GM23248 (cell line): ENCODE measurements at regions not wholly inside any gene's neighbourhood (a gene's known extent, or its start where the extent isn't known, plus 50 kb on each side); places are given as distances from the start of the nearest gene placed in this dataset.

Source experiments
- DNase-seq: peaks from one replicate; pipeline ENCODE4 v3.0.0-alpha.2; 2015
- H2AFZ ChIP-seq: fragments of 200-600 bp; sonication (generic); 2 replicates; pipeline ENCODE4 v1.6.1; 2016; ENCODE audit warnings: antibody characterized with exemption
- H3F3A ChIP-seq: fragments of 200-600 bp; sonication (generic); 2 replicates; pipeline ENCODE4 v1.6.1; 2016; ENCODE audit warnings: mild to moderate bottlenecking, antibody characterized with exemption, mixed run types; ENCODE audit not compliant: insufficient read depth
- H3K27ac ChIP-seq: fragments of 200-600 bp; sonication (generic); 2 replicates; pipeline ENCODE4 v1.5.1; 2016; ENCODE audit warnings: mild to moderate bottlenecking
- H3K27me3 ChIP-seq: fragments of 200-600 bp; sonication (generic); replicated peaks from 2 replicates; pipeline ENCODE4 v1.6.1; 2016; ENCODE audit warnings: mild to moderate bottlenecking; ENCODE audit not compliant: insufficient read depth
- H3K36me3 ChIP-seq: fragments of 200-600 bp; sonication (generic); 2 replicates; pipeline ENCODE4 v1.6.1; 2016; ENCODE audit warnings: low read depth, mild to moderate bottlenecking
- H3K4me1 ChIP-seq: fragments of 200-600 bp; sonication (generic); 2 replicates; pipeline ENCODE4 v1.6.1; 2016; ENCODE audit warnings: mild to moderate bottlenecking; ENCODE audit not compliant: insufficient read depth
- H3K4me2 ChIP-seq: fragments of 200-600 bp; sonication (generic); one replicate; pipeline ENCODE4 v1.6.1; 2016; ENCODE audit warnings: mild to moderate bottlenecking; ENCODE audit not compliant: unreplicated experiment
- H3K4me3 ChIP-seq: fragments of 200-600 bp; sonication (generic); 2 replicates; pipeline ENCODE4 v1.5.1; 2016; ENCODE audit warnings: mild to moderate bottlenecking
- H3K79me2 ChIP-seq: fragments of 200-600 bp; sonication (generic); 2 replicates; pipeline ENCODE4 v1.6.1; 2016; ENCODE audit warnings: mild to moderate bottlenecking; ENCODE audit not compliant: insufficient read depth
- H3K9ac ChIP-seq: fragments of 200-600 bp; sonication (generic); 2 replicates; pipeline ENCODE4 v1.6.1; 2016; ENCODE audit warnings: mild to moderate bottlenecking
- H3K9me2 ChIP-seq: fragments of 200-600 bp; sonication (generic); 2 replicates; pipeline ENCODE4 v1.6.1; 2016; ENCODE audit warnings: mixed run types, mild to moderate bottlenecking, moderate library complexity; ENCODE audit not compliant: insufficient read depth
- H3K9me3 ChIP-seq: fragments of 200-600 bp; sonication (generic); one replicate; pipeline ENCODE4 v1.6.1; 2017; ENCODE audit warnings: low read depth
- H4K20me1 ChIP-seq: fragments of 200-600 bp; sonication (generic); 2 replicates; pipeline ENCODE4 v1.6.0; 2016; ENCODE audit not compliant: insufficient read depth
- EZH2 ChIP-seq: fragments of 200-600 bp; sonication (generic); IDR thresholded peaks from 2 replicates; pipeline ENCODE4 v1.6.1; 2018; ENCODE audit warnings: antibody characterized with exemption, mild to moderate bottlenecking; ENCODE audit not compliant: insufficient read depth, poor library complexity, severe bottlenecking
- EZH2phosphoT487 ChIP-seq: fragments of 200-600 bp; sonication (generic); IDR thresholded peaks from 2 replicates; pipeline ENCODE4 v1.6.1; 2018; ENCODE audit warnings: antibody characterized with exemption, moderate library complexity, mild to moderate bottlenecking, low read depth; ENCODE audit not compliant: insufficient read depth
- WGBS, 2 experiments: methylation state at CpG; one replicate each; pipeline ENCODE4 v1.1.6; 2015 to 2017; ENCODE audit warnings: low lambda C conversion rate in 2 of 2, low coverage in 1 of 2; ENCODE audit errors: missing lambda C conversion rate in 2 of 2; 5-methylcytosine and 5-hydroxymethylcytosine counted together
- in situ Hi-C: fragments of 300-500 bp; cut with MboI; formaldehyde crosslinking; loops from 2 replicates; pipeline ENCODE4 v1.15.0; 2020

DNA sequence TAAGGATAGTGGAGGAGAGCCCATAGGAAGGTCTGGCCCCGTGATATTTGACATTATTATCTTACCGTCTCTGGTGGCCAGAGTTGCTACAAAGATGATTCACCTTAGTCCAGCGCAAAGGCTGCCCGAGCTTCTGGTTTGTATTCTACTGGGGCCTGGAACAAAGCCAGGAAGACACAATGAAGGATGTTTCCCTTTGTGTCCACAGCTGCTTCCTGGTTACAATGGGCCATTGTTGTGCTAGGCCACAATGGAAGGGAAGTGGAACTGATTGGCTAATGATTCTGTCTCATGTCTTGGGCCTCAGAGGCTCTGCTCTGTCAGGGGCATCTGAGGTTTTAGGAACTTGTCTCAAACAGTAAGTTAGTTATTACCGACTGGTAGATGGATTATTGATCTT, 132.2 kb downstream of the TDRD15 start:
- Histone ChIP-seq H3K27ac (no peak overlapping the region), H3K4me3 (no peak overlapping the region), H3K9me2 (no peaks in the 10 kb centered on the region), H3K36me3 (no peaks in the 10 kb centered on the region), H3K9me3 (no peaks in the 10 kb centered on the region), H4K20me1 (no peaks in the 10 kb centered on the region), H3K4me2 (no peak overlapping the region), H3K79me2 (no peaks in the 10 kb centered on the region), H3F3A (no peaks in the 10 kb centered on the region), H3K27me3 (no peaks in the 10 kb centered on the region), H3K4me1 (no peaks in the 10 kb centered on the region), H2AFZ (no peak overlapping the region), H3K9ac (no peak overlapping the region)
- DNase-seq, result no peak
- no peak for TF ChIP-seq EZH2phosphoT487
- no peak for TF ChIP-seq EZH2
- 34 to 43% methylated on average over 5 of the region's 5 CpGs for WGBS, 2 experiments
- in situ Hi-C loops, result no loop called here

DNA sequence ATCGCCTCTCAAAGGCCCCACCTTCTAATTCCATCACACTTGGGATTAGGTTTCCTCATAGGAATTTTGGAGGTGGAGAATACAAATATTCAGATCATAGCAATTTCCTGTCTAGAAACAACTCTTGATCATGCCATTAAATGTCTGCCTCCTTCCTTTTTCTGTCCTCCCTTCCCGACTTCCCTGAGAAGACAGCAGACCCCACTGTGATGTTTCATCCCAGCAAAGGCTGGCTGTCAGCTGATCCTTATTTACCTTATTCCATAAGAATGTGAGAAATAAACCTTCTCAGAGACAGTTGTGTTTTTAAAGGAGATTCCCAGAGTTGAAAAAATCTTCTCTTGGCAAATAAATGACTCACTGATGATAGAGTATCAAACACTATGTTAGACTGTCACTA, 133.9 kb downstream of the TDRD15 start:
- no peak for TF ChIP-seq EZH2
- TF ChIP-seq EZH2phosphoT487, result no peak
- H3K4me3 ChIP-seq, result no peak overlapping the region
- in situ Hi-C loops, result no loop called here
- H3K9me2 ChIP-seq, result no peaks in the 10 kb centered on the region
- H3K9ac ChIP-seq, result no peak overlapping the region
- no peak for DNase-seq
- no peaks in the 10 kb centered on the region for H3K4me1 ChIP-seq
- no peaks in the 10 kb centered on the region for H3K79me2 ChIP-seq
- no peak overlapping the region for H3K4me2 ChIP-seq
- no peaks in the 10 kb centered on the region for H3K9me3 ChIP-seq
- no peaks in the 10 kb centered on the region for H3K36me3 ChIP-seq
- WGBS, 2 experiments, result 4 to 6% methylated on average over 2 of the region's 2 CpGs
- no peak overlapping the region for H2AFZ ChIP-seq
- H3F3A ChIP-seq, result no peaks in the 10 kb centered on the region
- H3K27ac ChIP-seq, result no peak overlapping the region
- no peaks in the 10 kb centered on the region for H4K20me1 ChIP-seq
- H3K27me3 ChIP-seq, result no peaks in the 10 kb centered on the region

DNA sequence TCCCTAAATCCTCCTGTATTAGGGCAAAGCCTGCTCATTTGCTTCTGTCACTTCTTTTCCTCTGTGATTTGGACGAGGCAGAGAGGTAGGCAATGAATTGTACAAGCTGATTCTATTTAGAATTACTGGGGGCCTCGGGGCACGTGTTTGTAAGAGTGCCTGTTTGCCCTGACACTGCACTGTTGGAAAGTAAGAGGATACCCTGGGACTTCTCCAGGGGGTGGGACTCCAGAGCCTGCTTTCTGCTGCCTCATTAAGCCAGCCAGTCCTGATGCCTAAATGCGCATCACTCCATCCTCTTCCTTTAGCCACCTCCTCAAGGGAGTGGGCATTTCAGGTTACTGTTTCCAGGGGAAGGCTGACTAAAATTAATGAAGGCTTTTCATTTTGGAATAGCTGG, 134.3 kb downstream of the TDRD15 start:
- in situ Hi-C loops, result no loop called here
- H3K36me3 ChIP-seq, result no peaks in the 10 kb centered on the region
- no peak overlapping the region for H3K9ac ChIP-seq
- 28 to 36% methylated on average over 4 of the region's 4 CpGs for WGBS, 2 experiments
- H3K4me2 ChIP-seq, result no peak overlapping the region
- no peaks in the 10 kb centered on the region for H3K4me1 ChIP-seq
- no peaks in the 10 kb centered on the region for H3K79me2 ChIP-seq
- H4K20me1 ChIP-seq, result no peaks in the 10 kb centered on the region
- H3K9me2 ChIP-seq, result no peaks in the 10 kb centered on the region
- no peak overlapping the region for H3K4me3 ChIP-seq
- DNase-seq, result no peak
- no peaks in the 10 kb centered on the region for H3K27me3 ChIP-seq
- no peaks in the 10 kb centered on the region for H3K9me3 ChIP-seq
- H3K27ac ChIP-seq, result no peak overlapping the region
- H3F3A ChIP-seq, result no peaks in the 10 kb centered on the region
- TF ChIP-seq EZH2phosphoT487, result no peak
- no peak for TF ChIP-seq EZH2
- no peak overlapping the region for H2AFZ ChIP-seq

DNA sequence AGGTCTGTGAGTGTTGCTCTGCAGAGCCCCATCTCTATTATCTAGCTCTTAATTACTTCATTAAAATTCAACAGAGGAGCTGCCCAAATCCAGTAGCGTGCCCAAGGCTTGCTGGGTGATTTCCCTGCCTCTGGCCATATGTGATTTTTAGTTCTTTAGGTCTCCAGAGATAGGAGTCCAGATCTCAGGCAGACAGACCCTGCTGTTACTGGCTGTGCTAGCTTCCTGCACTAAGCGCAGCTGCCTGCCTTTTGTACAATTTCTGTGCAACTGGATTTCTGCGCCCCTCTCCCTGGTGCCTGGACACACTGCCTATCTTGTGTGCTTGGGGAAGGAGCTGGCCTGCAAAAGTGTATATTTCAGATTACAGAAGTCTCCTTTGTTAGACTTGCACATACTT, 136.5 kb downstream of the TDRD15 start:
- Histone ChIP-seq H3K9me2 (no peaks in the 10 kb centered on the region), H4K20me1 (no peaks in the 10 kb centered on the region), H2AFZ (no peak overlapping the region), H3K79me2 (no peaks in the 10 kb centered on the region), H3K36me3 (no peaks in the 10 kb centered on the region), H3K9me3 (no peaks in the 10 kb centered on the region), H3K27me3 (no peaks in the 10 kb centered on the region), H3K4me2 (no peak overlapping the region), H3K27ac (no peak overlapping the region), H3K4me3 (no peak overlapping the region), H3K9ac (no peak overlapping the region), H3K4me1 (no peaks in the 10 kb centered on the region), H3F3A (no peaks in the 10 kb centered on the region)
- 24 to 28% methylated on average over 3 of the region's 3 CpGs for WGBS, 2 experiments
- no peak for DNase-seq
- TF ChIP-seq EZH2phosphoT487 (no peak), EZH2 (no peak)
- in situ Hi-C loops, result no loop called here

DNA sequence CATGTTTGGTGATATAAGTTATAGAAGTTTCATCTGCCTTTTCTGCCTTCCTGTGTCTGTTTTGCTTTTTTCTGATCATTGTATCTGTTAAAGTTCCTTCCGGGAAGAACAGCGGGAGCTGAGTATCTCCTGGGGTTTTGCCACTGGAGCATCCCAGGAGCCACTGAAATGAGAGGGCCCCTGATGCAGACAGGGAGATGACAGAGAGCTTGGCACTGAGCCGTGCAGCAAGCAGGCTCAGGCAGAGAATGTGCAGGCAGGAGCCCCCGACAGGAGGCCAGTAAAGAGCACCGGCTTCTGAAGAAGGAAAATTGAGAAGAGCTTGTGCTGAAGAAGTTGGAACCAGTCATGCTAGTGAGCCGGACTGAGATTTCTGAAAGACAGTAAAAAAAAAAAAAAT, 137.8 kb downstream of the TDRD15 start:
- H2AFZ ChIP-seq, result no peak overlapping the region

More for the DNA sequence above, 137.8 kb downstream of the TDRD15 start:
- Histone ChIP-seq H3K4me1 (no peaks in the 10 kb centered on the region), H3K4me2 (no peak overlapping the region), H3K9ac (no peak overlapping the region), H3K36me3 (no peaks in the 10 kb centered on the region), H3K9me3 (no peaks in the 10 kb centered on the region), H4K20me1 (no peaks in the 10 kb centered on the region), H3K27ac (no peak overlapping the region), H3K79me2 (no peaks in the 10 kb centered on the region), H3F3A (no peaks in the 10 kb centered on the region), H3K9me2 (no peaks in the 10 kb centered on the region), H3K27me3 (no peaks in the 10 kb centered on the region), H3K4me3 (no peak overlapping the region)
- no peak for DNase-seq
- in situ Hi-C loops, result no loop called here
- WGBS, 2 experiments, result 23 to 37% methylated on average over 6 of the region's 6 CpGs
- no peak for TF ChIP-seq EZH2phosphoT487
- TF ChIP-seq EZH2, result no peak
